OCI-LY3 (cell line): ENCODE measurements at regions not wholly inside any gene's neighbourhood (a gene's known extent, or its start where the extent isn't known, plus 50 kb on each side); places are given as distances from the start of the nearest gene placed in this dataset.

ENCODE experiments used
- H2AFZ ChIP-seq: fragments of 200-600, 300-600 bp; shearing (Covaris generic); 2 replicates; pipeline ENCODE4 v1.6.0; 2014; ENCODE audit warnings: antibody characterized with exemption, low read depth, low read length
- H3K27ac ChIP-seq: fragments of 200-600, 300-600 bp; sonication (generic); 2 replicates; pipeline ENCODE4 v1.5.1; 2014; ENCODE audit warnings: mild to moderate bottlenecking, low read length, moderate library complexity, mixed read lengths
- H3K27me3 ChIP-seq: fragments of 200-600, 300-600 bp; sonication (generic); 2 replicates; pipeline ENCODE4 v1.6.1; 2014; ENCODE audit warnings: low read depth, low read length, mixed read lengths
- H3K36me3 ChIP-seq: fragments of 200-600, 300-600 bp; sonication (generic); replicated peaks from 2 replicates; pipeline ENCODE3; 2014; ENCODE audit warnings: low read depth, low read length, mixed read lengths
- H3K4me1 ChIP-seq: fragments of 300-600, 200-600 bp; sonication (generic); 2 replicates; pipeline ENCODE4 v1.6.1; 2014; ENCODE audit warnings: low read length, mixed read lengths
- H3K4me2 ChIP-seq: fragments of 200-600, 300-600 bp; sonication (generic); 2 replicates; pipeline ENCODE4 v1.6.1; 2014; ENCODE audit warnings: low read length, mixed read lengths
- H3K4me3 ChIP-seq: fragments of 300-600, 200-600 bp; sonication (generic); 2 replicates; pipeline ENCODE4 v1.5.1; 2014; ENCODE audit warnings: antibody characterized with exemption, mild to moderate bottlenecking, low read length, moderate library complexity
- H3K79me2 ChIP-seq: fragments of 300-600, 200-600 bp; shearing (Covaris generic); 2 replicates; pipeline ENCODE4 v1.6.1; 2014; ENCODE audit warnings: mild to moderate bottlenecking, low read length, mixed read lengths
- H3K9ac ChIP-seq: fragments of 300-600, 200-600 bp; shearing (Covaris generic); 2 replicates; pipeline ENCODE4 v1.6.0; 2014; ENCODE audit warnings: mild to moderate bottlenecking, low read length, moderate library complexity
- H3K9me3 ChIP-seq: fragments of 200-600, 300-600 bp; shearing (Covaris generic); 2 replicates; pipeline ENCODE4 v1.6.1; 2014; ENCODE audit warnings: low read length, mixed read lengths; ENCODE audit not compliant: insufficient read depth
- H4K20me1 ChIP-seq: fragments of 200-600, 300-600 bp; sonication (generic); 2 replicates; pipeline ENCODE4 v1.6.1; 2016; ENCODE audit warnings: low read length, mixed read lengths; ENCODE audit not compliant: insufficient read depth
- EZH2phosphoT487 ChIP-seq: fragments of 200-600 bp; shearing (Covaris generic); IDR thresholded peaks from 2 replicates; pipeline ENCODE4 v1.6.1; 2018; ENCODE audit warnings: antibody characterized with exemption, mixed run types, low read depth
- TF ChIP-seq, protein P1 (sequence below): fragments of 200-600, 300-600 bp; sonication (generic); IDR thresholded peaks from 2 replicates; pipeline ENCODE4 v1.5.1; 2014; ENCODE audit warnings: antibody characterized with exemption, low read length, low read depth

DNA sequence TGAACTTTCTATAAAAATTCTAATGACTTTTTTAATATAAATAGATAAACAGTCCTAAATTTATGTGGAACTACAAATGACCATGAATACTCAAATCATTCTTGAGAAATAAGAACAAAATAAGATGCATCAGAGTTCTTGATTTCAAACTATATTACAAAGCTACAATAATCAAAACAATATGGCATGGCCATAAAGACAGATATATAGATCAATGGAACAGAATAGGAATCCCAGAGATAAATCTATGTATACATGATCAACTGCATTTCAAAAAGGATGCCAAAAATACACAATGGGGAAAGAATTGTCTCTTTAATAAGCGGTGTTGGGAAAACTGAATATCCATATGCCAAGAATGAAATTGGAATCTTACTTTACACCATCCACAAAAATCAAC, 98.4 kb upstream of the IL15 start:
- H3K4me2 ChIP-seq: no peak overlapping the region
- H3K4me1 ChIP-seq: no peaks in the 10 kb centered on the region
- no peak overlapping the region for H3K4me3 ChIP-seq
- H2AFZ ChIP-seq: no peak overlapping the region
- 0 out of 2 replicates have a peak, but pooled peaks cover 6% of the 10 kb centered on the region for H3K9me3 ChIP-seq
- no peak overlapping the region for H3K27ac ChIP-seq
- H3K79me2 ChIP-seq: no peaks in the 10 kb centered on the region
- no peaks in the 10 kb centered on the region for H4K20me1 ChIP-seq
- H3K27me3 ChIP-seq: no peaks in the 10 kb centered on the region
- no peaks in the 10 kb centered on the region for H3K36me3 ChIP-seq
- H3K9ac ChIP-seq: no peak overlapping the region
- TF ChIP-seq, protein P1, sequence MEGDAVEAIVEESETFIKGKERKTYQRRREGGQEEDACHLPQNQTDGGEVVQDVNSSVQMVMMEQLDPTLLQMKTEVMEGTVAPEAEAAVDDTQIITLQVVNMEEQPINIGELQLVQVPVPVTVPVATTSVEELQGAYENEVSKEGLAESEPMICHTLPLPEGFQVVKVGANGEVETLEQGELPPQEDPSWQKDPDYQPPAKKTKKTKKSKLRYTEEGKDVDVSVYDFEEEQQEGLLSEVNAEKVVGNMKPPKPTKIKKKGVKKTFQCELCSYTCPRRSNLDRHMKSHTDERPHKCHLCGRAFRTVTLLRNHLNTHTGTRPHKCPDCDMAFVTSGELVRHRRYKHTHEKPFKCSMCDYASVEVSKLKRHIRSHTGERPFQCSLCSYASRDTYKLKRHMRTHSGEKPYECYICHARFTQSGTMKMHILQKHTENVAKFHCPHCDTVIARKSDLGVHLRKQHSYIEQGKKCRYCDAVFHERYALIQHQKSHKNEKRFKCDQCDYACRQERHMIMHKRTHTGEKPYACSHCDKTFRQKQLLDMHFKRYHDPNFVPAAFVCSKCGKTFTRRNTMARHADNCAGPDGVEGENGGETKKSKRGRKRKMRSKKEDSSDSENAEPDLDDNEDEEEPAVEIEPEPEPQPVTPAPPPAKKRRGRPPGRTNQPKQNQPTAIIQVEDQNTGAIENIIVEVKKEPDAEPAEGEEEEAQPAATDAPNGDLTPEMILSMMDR: no peak
- TF ChIP-seq EZH2phosphoT487: no peak

DNA sequence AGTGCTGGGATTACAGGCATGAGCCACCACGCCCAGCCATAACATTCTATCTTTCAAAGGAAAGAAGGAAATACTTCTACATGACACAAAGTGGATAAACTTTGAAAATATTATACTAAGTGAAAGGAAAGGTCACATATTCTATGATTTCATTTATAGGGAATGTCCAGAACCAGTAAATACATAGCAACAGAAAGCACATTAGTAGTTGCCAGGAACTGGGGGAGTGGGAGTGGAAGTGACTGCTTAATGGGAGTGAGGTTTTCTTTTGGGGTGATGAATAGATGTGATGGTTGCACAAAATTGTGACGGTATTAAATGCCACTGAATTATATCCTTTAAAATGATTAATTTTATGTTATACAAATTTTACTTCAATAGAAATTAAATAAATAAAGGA, 95.7 kb upstream of the IL15 start:
- Histone ChIP-seq H3K27ac (no peak overlapping the region), H3K4me1 (no peaks in the 10 kb centered on the region), H3K9me3 (0 out of 2 replicates have a peak, but pooled peaks cover 6% of the 10 kb centered on the region), H3K36me3 (no peaks in the 10 kb centered on the region), H3K9ac (no peak overlapping the region), H3K79me2 (no peaks in the 10 kb centered on the region), H3K27me3 (no peaks in the 10 kb centered on the region), H3K4me3 (no peak overlapping the region), H3K4me2 (no peak overlapping the region), H4K20me1 (no peaks in the 10 kb centered on the region), H2AFZ (no peak overlapping the region)
- no peak for TF ChIP-seq EZH2phosphoT487
- TF ChIP-seq, protein P1: no peak

DNA sequence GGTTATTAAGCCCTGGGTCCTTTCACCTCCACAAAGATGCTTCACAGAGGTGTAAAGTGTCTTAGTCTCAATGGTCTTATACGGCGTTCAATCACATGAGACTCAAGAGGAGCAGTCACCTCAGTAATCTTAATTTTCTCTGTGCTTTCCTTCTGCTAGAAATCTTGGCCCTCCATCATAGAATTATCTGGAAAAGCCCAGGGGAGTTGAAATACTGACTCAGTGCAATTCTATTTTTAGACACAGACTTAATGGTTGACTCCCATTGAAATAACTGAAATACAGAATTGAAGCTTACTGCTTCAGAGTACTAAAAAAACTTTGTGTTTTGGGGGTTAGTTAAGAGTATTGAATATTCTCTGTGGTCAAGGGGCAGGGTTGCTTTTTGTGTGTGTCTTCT, 94.5 kb upstream of the IL15 start:
- H3K9me3 ChIP-seq: 0 out of 2 replicates have a peak, but pooled peaks cover 6% of the 10 kb centered on the region
- H3K4me3 ChIP-seq: no peak overlapping the region
- H3K79me2 ChIP-seq: no peaks in the 10 kb centered on the region
- TF ChIP-seq EZH2phosphoT487: no peak
- TF ChIP-seq, protein P1: no peak
- H2AFZ ChIP-seq: no peak overlapping the region
- no peak overlapping the region for H3K4me2 ChIP-seq
- H3K27me3 ChIP-seq: no peaks in the 10 kb centered on the region
- H3K36me3 ChIP-seq: no peaks in the 10 kb centered on the region
- H3K4me1 ChIP-seq: no peaks in the 10 kb centered on the region
- H4K20me1 ChIP-seq: no peaks in the 10 kb centered on the region
- H3K27ac ChIP-seq: no peak overlapping the region
- no peak overlapping the region for H3K9ac ChIP-seq

- H3K4me3 ChIP-seq: no peak overlapping the region
- no peaks in the 10 kb centered on the region for H3K36me3 ChIP-seq
- H3K9ac ChIP-seq: no peak overlapping the region
- no peaks in the 10 kb centered on the region for H3K79me2 ChIP-seq
- TF ChIP-seq EZH2phosphoT487: no peak
- TF ChIP-seq, protein P1: no peak
- H3K4me1 ChIP-seq: no peaks in the 10 kb centered on the region
- 0 out of 2 replicates have a peak, but pooled peaks cover 3% of the 10 kb centered on the region for H3K9me3 ChIP-seq
- H3K27ac ChIP-seq: no peak overlapping the region
- no peak overlapping the region for H3K4me2 ChIP-seq
- no peaks in the 10 kb centered on the region for H4K20me1 ChIP-seq
- no peak overlapping the region for H2AFZ ChIP-seq
- H3K27me3 ChIP-seq: no peaks in the 10 kb centered on the region
Measured at GRCh38 chr4:141543176-141543575, 93.2 kb upstream of the IL15 start.
